ENCODE measurements at regions not wholly inside any gene's neighbourhood (a gene's known extent, or its start where the extent isn't known, plus 50 kb on each side); places are given as distances from the start of the nearest gene placed in this dataset.

DNA sequence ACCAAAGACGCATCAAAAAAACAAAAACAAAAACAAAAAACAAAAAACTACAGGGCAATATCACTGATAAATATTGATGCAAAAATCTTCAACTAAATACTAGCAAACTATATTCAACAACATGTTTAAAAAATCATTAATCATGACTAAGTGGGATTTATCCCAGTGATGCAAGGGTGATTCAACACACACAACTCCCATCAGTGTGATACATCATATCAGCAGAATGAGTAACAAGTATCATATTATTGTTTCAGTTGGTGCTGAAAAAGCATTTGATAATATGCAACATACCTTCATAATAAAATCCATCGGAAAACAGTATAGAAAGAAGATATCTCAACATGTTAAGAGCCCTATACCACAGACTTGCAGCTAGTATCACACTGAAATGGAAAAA lies 953.0 kb downstream of the AMY1C start:
- DNase-seq (ENCODE audit: low spot score) = no peak

- peak; percentile 87 for DNase-seq (ENCODE audit: low spot score)
Measured at GRCh38 chr1:104706631-104707147, 957.0 kb downstream of the AMY1C start.

- no peak for DNase-seq (ENCODE audit: low spot score)
Measured at GRCh38 chr1:104718752-104719151, 969.1 kb downstream of the AMY1C start.

- no peak for DNase-seq (ENCODE audit: low spot score)
Measured at GRCh38 chr1:104720741-104721140, 971.0 kb downstream of the AMY1C start.

DNA sequence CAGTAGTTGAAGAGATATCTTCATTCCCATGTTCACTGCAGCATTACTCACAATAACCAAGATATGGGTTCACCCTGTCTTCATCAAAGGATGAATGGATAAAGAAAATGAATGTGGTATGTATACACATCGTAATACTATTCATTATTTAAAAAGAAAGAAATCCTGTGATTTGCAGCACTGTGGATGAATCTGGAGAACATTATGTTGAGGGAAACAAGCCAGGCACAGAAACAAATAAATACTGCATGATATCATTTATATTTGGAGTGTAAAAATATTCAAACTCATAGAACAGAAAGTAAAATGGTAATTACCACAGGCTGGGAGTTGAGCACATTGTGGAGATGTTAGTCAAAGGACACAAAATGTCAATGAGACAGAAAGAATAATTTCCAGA lies 977.2 kb downstream of the AMY1C start:
- no peak for DNase-seq (ENCODE audit: low spot score)

DNA sequence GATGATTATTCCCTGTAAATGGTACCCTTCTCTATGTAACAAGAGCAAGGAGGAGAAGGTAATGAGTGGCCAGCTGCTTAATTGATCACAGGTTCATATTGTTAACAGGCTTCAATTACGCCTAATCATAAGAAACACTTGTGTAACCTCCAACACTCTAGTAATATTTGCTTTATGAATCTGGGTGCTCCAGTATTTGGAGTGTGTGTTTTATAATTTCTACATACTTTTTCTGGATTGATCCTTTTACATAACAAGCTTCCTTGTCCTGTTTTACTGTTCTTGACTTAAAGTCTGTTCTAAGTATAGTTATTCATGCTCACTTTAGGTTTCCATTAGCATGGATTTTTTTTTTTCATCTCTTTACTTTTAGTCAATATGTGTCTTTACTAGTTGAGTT lies 984.2 kb downstream of the AMY1C start:
- no peak for DNase-seq (ENCODE audit: low spot score)

- no peak for DNase-seq (ENCODE audit: low spot score)
Measured at GRCh38 chr1:104745875-104746274, 996.2 kb downstream of the AMY1C start.

DNA sequence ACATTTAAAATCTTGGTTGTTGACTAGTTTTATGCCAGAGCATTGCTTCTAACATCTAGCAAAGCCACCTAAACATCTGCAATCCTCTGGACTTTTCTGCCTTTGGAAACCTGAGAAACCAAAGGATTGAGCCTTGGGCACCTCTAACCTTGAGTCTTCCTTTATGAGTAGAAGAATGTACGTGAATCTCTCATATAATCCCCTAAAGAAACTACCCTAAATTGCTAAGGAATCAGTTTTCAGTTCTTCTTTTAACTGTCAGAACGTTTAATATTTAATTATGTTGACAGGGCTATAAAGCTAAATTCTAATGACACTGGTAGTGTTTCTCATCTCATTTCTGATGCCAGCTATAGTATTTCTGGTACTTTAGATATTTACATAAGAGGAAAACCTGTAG lies 997.3 kb downstream of the AMY1C start:
- no peak for DNase-seq (ENCODE audit: low spot score)

DNA sequence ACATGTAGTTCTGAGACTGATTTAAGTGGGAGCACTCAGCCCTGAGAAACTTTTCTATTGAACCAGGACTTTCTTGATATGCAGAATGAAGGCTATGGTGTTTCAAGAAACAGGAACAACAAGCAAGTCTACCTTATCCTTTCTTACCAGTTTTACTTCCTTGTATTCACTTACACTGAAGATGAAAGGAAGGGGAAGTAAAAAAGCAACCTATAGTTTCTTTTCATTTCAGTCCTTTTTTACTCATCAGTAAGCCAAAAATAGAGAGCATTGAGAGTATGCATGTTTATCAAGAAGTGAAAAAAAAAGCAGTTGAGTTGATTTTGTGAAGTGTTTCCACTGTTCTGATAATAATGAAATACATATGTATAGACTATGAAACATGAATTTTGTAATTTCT lies 1010.3 kb downstream of the AMY1C start:
- DNase-seq (ENCODE audit: low spot score) = no peak

DNA sequence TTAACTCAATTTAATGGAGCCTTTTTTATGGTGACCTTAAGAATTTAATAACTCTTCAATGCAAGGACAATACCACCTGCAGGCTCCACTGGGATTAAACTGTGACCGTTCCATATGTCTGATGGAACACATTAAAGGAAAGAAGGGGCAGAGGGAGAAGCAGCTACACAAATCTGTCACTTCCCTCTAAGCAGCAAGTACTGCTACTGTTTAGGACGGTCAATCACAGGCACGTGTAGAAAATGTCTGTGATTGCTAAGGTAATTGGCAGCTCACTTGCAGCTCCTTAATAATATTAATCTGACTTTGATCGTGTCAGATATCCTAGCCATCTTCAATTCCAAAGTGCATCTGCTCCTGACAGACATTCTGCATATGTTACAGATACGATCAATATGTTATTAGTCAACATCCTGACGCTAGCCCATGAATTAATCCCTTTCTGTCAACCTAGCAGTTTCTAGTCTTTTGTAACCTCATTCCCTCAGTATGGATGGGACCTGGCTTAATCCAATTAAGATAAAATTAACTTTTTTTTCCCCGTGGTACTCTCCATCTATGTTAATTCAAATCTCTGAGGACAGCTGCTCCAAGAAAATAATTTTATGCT lies 1012.4 kb downstream of the AMY1C start:
- no peak for DNase-seq (ENCODE audit: low spot score)

GRCh38 chr1:104765085-104765484 lies 1015.4 kb downstream of the AMY1C start:
- no peak for DNase-seq (ENCODE audit: low spot score)

- DNase-seq (ENCODE audit: low spot score) = no peak
Measured at GRCh38 chr1:104768466-104768865, 1018.8 kb downstream of the AMY1C start.

DNA sequence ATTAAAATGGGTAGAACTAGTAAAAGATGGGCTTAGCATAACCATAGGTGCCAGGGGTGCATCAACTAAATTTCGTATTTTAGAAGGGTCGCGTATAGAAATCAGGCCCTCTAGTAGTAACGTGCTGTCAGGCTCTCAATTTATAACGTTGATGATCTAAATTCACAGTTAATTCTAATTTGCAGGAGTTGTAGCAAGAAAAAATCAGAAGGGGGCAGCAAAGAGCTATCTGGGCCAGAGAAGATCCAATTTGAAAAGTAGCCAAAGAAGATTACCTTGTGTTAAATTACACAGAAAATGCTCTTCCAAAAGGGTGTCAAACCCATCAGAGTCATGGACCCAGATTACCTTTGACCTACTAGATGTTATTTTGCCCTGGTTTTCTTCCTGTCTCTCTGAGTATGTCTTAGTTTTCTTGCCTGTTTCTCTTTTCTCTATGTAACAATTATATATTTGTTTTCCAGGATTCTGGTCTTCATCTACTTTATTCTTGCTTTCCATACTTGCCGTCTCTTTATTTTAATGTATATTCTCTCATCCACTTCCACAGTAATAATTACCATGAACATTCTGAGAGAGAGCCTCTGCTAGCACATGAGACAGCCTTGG lies 1030.9 kb downstream of the AMY1C start:
- DNase-seq (ENCODE audit: low spot score) = peak; percentile 21

DNA sequence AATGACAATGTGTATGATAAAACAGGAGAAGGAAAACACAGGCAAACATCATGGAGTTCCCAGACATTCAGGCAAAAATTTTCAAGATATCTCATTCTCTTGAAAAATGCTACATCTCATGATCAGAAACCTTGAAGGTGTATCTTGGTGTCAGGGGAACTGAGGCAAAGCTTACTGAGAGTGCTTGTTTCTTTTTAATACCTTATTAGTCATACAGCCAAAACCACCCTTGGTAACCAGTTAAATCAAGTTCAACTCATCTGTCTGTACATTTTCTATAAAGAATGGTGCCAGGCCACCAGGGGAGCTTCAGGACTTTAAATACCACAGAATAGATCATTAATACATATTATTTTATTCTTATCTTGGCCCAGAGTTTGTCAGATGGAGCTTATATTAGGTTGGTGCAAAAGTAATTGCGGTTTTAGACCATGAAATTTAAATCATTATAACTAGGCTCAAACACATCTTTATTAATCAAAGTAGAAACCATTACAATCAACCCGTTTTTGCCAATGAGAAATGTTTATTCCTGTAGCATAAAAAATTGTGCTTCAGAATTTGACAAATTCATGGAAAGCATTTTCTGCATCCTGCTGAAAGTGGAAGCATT lies 1036.0 kb downstream of the AMY1C start:
- no peak for DNase-seq (ENCODE audit: low spot score)

DNA sequence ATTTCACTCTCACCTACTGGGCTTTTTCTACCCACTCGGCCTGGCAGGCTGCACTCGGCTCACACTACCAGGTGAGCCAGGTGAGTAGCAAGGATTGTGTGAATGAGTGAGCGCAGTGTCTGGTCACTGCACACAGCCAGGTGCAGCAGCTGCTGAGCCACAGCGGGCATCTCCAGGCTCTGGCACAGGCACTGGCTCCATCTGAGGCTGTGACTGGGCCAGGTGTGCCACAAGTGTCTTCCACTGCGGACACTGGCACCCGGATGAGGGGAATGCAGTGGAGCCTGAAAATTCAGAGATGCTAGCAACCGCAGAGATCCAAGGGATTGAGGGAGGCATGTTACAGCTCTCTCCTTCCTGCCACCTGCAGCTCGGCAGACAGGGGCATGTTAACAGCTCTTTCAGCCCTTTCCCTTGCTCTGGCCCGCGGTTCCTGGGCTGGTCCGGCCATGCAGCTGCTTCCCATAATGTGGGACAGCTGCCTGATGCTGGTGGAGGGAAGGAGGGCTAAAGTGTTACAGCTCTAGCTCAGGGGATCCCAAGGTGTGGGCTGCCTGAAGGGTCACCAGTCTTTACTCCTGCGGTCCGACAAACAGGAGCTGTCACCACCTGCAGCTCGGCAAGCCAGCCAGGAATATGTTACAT lies 1038.3 kb downstream of the AMY1C start:
- no peak for DNase-seq (ENCODE audit: low spot score)

GRCh38 chr1:104791030-104791429 lies 1041.3 kb downstream of the AMY1C start:
- DNase-seq (ENCODE audit: low spot score) = no peak

DNA sequence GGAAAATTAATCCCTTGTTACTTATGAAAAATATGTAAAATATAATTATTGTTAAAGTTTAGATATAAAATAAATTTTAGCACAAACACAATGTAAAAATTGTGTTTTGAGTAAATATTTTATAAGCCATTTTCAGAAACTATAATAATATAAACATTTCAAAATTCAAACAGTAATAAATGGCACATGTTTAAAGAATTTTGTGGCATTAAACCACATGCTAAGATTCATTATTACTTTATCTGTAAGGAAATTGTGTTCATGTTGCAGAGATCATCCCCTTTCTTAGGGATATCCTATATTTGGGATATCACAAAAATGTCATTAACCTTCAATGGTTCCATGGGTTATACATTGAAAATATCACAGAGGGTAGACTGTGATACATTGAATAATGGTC lies 1044.3 kb downstream of the AMY1C start:
- DNase-seq (ENCODE audit: low spot score) = no peak

DNA sequence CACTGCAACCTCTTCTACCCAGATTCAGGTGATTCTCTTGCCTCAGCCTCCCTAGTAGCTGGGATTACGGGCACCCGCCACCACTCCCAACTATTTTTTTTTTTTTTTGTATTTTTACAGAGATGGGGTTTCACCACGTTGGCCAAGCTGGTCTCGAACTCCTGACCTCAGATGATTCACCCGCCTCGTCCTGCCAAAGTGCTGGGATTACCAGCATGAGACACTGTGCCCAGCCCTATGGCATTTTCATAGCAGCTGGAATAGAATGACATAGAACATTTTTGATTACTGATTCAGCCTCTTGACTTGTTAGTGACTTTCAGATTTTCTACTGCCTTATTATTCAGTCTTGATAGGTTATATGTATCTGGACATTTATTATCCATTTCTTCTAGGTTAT lies 1046.2 kb downstream of the AMY1C start:
- DNase-seq (ENCODE audit: low spot score) = no peak

GRCh38 chr1:104797982-104798381 lies 1048.3 kb downstream of the AMY1C start:
- DNase-seq (ENCODE audit: low spot score) = peak; percentile 10

DNA sequence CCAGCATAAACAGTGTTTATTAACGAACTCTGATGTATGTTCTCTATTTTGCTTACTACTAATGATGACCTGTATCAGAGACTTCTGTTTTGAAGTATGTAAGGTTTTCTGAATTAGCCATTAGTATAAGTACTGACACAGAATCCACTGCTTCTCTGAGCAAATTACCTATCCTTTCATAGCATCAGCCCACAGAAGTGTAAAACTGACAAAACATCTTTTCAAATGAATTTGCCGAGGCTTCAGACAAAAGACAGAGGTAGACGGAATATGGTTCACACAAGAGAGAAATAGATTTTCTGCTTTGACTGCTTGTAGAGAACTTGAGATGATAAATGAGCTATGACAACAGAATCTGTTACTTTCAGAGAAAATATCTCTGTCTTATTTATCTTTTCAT lies 1051.6 kb downstream of the AMY1C start:
- DNase-seq (ENCODE audit: low spot score) = no peak

GRCh38 chr1:104804147-104804546 lies 1054.4 kb downstream of the AMY1C start:
- no peak for DNase-seq (ENCODE audit: low spot score)

- no peak for DNase-seq (ENCODE audit: low spot score)
Measured at GRCh38 chr1:104807590-104807989, 1057.9 kb downstream of the AMY1C start.

DNA sequence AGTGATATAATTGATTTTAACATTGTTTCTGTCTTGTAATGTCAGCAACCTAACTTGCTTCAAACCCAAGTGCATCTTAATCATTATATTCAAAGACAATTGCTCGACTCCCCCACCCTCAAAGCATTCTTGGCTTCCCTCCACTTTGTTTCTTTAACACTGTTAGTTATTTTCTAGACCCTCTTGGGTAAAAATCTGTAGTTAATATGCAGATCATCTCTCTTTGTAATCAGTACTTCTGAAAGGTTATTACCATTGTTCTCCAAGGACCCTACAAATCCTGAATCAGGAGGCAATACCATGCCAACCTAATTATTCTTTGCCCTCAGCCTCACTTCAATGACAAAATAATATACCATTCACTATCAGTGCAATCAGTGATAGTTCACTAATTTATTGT lies 1075.7 kb downstream of the AMY1C start:
- DNase-seq (ENCODE audit: low spot score) = no peak

Data from SW480 (cell line).